Astrocyte of the spinal cord (primary cell): ENCODE measurements at regions not wholly inside any gene's neighbourhood (a gene's known extent, or its start where the extent isn't known, plus 50 kb on each side); places are given as distances from the start of the nearest gene placed in this dataset.

Source experiments
- DNase-seq: peaks from one replicate; pipeline ENCODE4 v3.0.0; 2011; ENCODE audit warnings: low read depth, low spot score
- H3K4me3 ChIP-seq: 2 replicates; pipeline ENCODE4 v1.5.1; 2011; ENCODE audit warnings: low read depth, mild to moderate bottlenecking, low read length, moderate library complexity
- CTCF ChIP-seq: IDR thresholded peaks from 2 replicates; pipeline ENCODE4 v1.5.1; 2012; ENCODE audit warnings: low read depth, mild to moderate bottlenecking, low read length, inconsistent platforms
- in situ Hi-C: cut with HindIII; loops from 2 replicates; pipeline ENCODE4 v1.10.0; 2017; ENCODE audit warnings: low sequenced_read_pairs

- no peak overlapping the region for H3K4me3 ChIP-seq
- in situ Hi-C loops = no loop called here
- no peak for TF ChIP-seq CTCF
- DNase-seq = no peak
Measured at GRCh38 chr4:123569541-123569940, 172.9 kb downstream of the SPRY1 start.

GRCh38 chr4:123573866-123574508, 177.4 kb downstream of the SPRY1 start:
- in situ Hi-C loops = no loop called here
- DNase-seq = no peak
- no peak for TF ChIP-seq CTCF
- H3K4me3 ChIP-seq = no peak overlapping the region

- in situ Hi-C loops = no loop called here
- no peak for DNase-seq
- no peak for TF ChIP-seq CTCF
- H3K4me3 ChIP-seq = no peak overlapping the region
Measured at GRCh38 chr4:123575291-123575690, 178.7 kb downstream of the SPRY1 start.

- H3K4me3 ChIP-seq = no peak overlapping the region
- no peak for TF ChIP-seq CTCF
- in situ Hi-C loops = no loop called here
- no peak for DNase-seq
Measured at GRCh38 chr4:123577225-123577906, 180.8 kb downstream of the SPRY1 start.

- TF ChIP-seq CTCF = no peak
- in situ Hi-C loops = no loop called here
- no peak for DNase-seq
- no peak overlapping the region for H3K4me3 ChIP-seq
Measured at GRCh38 chr4:123578276-123579029, 181.9 kb downstream of the SPRY1 start.

- H3K4me3 ChIP-seq = no peak overlapping the region
- no peak for DNase-seq
- TF ChIP-seq CTCF = no peak
- in situ Hi-C loops = no loop called here
Measured at GRCh38 chr4:123579961-123580360, 183.4 kb downstream of the SPRY1 start.
